GM23248 (cell line): ENCODE measurements at regions not wholly inside any gene's neighbourhood (a gene's known extent, or its start where the extent isn't known, plus 50 kb on each side); places are given as distances from the start of the nearest gene placed in this dataset.
A peak's percentile ranks its signal among the peaks of the same experiment; 100 is the strongest.

ENCODE experiments used
- DNase-seq: peaks from one replicate; pipeline ENCODE4 v3.0.0-alpha.2; 2015
- H2AFZ ChIP-seq: fragments of 200-600 bp; sonication (generic); 2 replicates; pipeline ENCODE4 v1.6.1; 2016; ENCODE audit warnings: antibody characterized with exemption
- H3F3A ChIP-seq: fragments of 200-600 bp; sonication (generic); 2 replicates; pipeline ENCODE4 v1.6.1; 2016; ENCODE audit warnings: mild to moderate bottlenecking, antibody characterized with exemption, mixed run types; ENCODE audit not compliant: insufficient read depth
- H3K27ac ChIP-seq: fragments of 200-600 bp; sonication (generic); 2 replicates; pipeline ENCODE4 v1.5.1; 2016; ENCODE audit warnings: mild to moderate bottlenecking
- H3K27me3 ChIP-seq: fragments of 200-600 bp; sonication (generic); replicated peaks from 2 replicates; pipeline ENCODE4 v1.6.1; 2016; ENCODE audit warnings: mild to moderate bottlenecking; ENCODE audit not compliant: insufficient read depth
- H3K36me3 ChIP-seq: fragments of 200-600 bp; sonication (generic); 2 replicates; pipeline ENCODE4 v1.6.1; 2016; ENCODE audit warnings: low read depth, mild to moderate bottlenecking
- H3K4me1 ChIP-seq: fragments of 200-600 bp; sonication (generic); 2 replicates; pipeline ENCODE4 v1.6.1; 2016; ENCODE audit warnings: mild to moderate bottlenecking; ENCODE audit not compliant: insufficient read depth
- H3K4me2 ChIP-seq: fragments of 200-600 bp; sonication (generic); one replicate; pipeline ENCODE4 v1.6.1; 2016; ENCODE audit warnings: mild to moderate bottlenecking; ENCODE audit not compliant: unreplicated experiment
- H3K4me3 ChIP-seq: fragments of 200-600 bp; sonication (generic); 2 replicates; pipeline ENCODE4 v1.5.1; 2016; ENCODE audit warnings: mild to moderate bottlenecking
- H3K79me2 ChIP-seq: fragments of 200-600 bp; sonication (generic); 2 replicates; pipeline ENCODE4 v1.6.1; 2016; ENCODE audit warnings: mild to moderate bottlenecking; ENCODE audit not compliant: insufficient read depth
- H3K9ac ChIP-seq: fragments of 200-600 bp; sonication (generic); 2 replicates; pipeline ENCODE4 v1.6.1; 2016; ENCODE audit warnings: mild to moderate bottlenecking
- H3K9me2 ChIP-seq: fragments of 200-600 bp; sonication (generic); 2 replicates; pipeline ENCODE4 v1.6.1; 2016; ENCODE audit warnings: mixed run types, mild to moderate bottlenecking, moderate library complexity; ENCODE audit not compliant: insufficient read depth
- H3K9me3 ChIP-seq: fragments of 200-600 bp; sonication (generic); one replicate; pipeline ENCODE4 v1.6.1; 2017; ENCODE audit warnings: low read depth
- H4K20me1 ChIP-seq: fragments of 200-600 bp; sonication (generic); 2 replicates; pipeline ENCODE4 v1.6.0; 2016; ENCODE audit not compliant: insufficient read depth
- EZH2 ChIP-seq: fragments of 200-600 bp; sonication (generic); IDR thresholded peaks from 2 replicates; pipeline ENCODE4 v1.6.1; 2018; ENCODE audit warnings: antibody characterized with exemption, mild to moderate bottlenecking; ENCODE audit not compliant: insufficient read depth, poor library complexity, severe bottlenecking
- EZH2phosphoT487 ChIP-seq: fragments of 200-600 bp; sonication (generic); IDR thresholded peaks from 2 replicates; pipeline ENCODE4 v1.6.1; 2018; ENCODE audit warnings: antibody characterized with exemption, moderate library complexity, mild to moderate bottlenecking, low read depth; ENCODE audit not compliant: insufficient read depth
- WGBS, 2 experiments: methylation state at CpG; one replicate each; pipeline ENCODE4 v1.1.6; 2015 to 2017; ENCODE audit warnings: low lambda C conversion rate in 2 of 2, low coverage in 1 of 2; ENCODE audit errors: missing lambda C conversion rate in 2 of 2; 5-methylcytosine and 5-hydroxymethylcytosine counted together
- in situ Hi-C: fragments of 300-500 bp; cut with MboI; formaldehyde crosslinking; loops from 2 replicates; pipeline ENCODE4 v1.15.0; 2020

GRCh38 chr2:12089496-12089895 lies 343.1 kb downstream of the LPIN1 start:
- no peak overlapping the region for H3K4me3 ChIP-seq
- H3K9me2 ChIP-seq = no peaks in the 10 kb centered on the region
- H3K9ac ChIP-seq = no peak overlapping the region
- TF ChIP-seq EZH2phosphoT487 (no peak), EZH2 (no peak)
- H3K9me3 ChIP-seq = no peaks in the 10 kb centered on the region
- peaks cover 11% of the 10 kb centered on the region; the same call in 1 of the 2 replicates for H3K4me1 ChIP-seq
- DNase-seq = no peak
- in situ Hi-C loops = no loop called here
- H3K36me3 ChIP-seq = no peaks in the 10 kb centered on the region
- H3K27me3 ChIP-seq = no peaks in the 10 kb centered on the region
- H3K4me2 ChIP-seq = no peak overlapping the region
- no peak overlapping the region for H2AFZ ChIP-seq
- no peaks in the 10 kb centered on the region for H4K20me1 ChIP-seq
- WGBS, 2 experiments = 81 to 82% methylated on average over 7 of the region's 7 CpGs
- H3K79me2 ChIP-seq = no peaks in the 10 kb centered on the region
- H3K27ac ChIP-seq = no peak overlapping the region
- H3F3A ChIP-seq = no peaks in the 10 kb centered on the region

- Histone ChIP-seq H3K4me2 (no peak overlapping the region), H3K9me3 (no peaks in the 10 kb centered on the region), H3K79me2 (no peaks in the 10 kb centered on the region), H3K4me1 (peaks cover 11% of the 10 kb centered on the region; the same call in 1 of the 2 replicates), H3K4me3 (no peak overlapping the region), H2AFZ (no peak overlapping the region), H3K9me2 (no peaks in the 10 kb centered on the region), H3F3A (no peaks in the 10 kb centered on the region), H3K36me3 (no peaks in the 10 kb centered on the region), H4K20me1 (no peaks in the 10 kb centered on the region), H3K27ac (no peak overlapping the region), H3K27me3 (no peaks in the 10 kb centered on the region), H3K9ac (no peak overlapping the region)
- TF ChIP-seq EZH2 = no peak
- no peak for TF ChIP-seq EZH2phosphoT487
- DNase-seq = no peak
- in situ Hi-C loops = no loop called here
- 92 to 94% methylated on average over 3 of the region's 3 CpGs for WGBS, 2 experiments
Measured at GRCh38 chr2:12090072-12090471, 343.6 kb downstream of the LPIN1 start.

GRCh38 chr2:12090590-12090989 lies 344.2 kb downstream of the LPIN1 start:
- no peak overlapping the region for H3K9ac ChIP-seq
- H3K4me3 ChIP-seq = no peak overlapping the region
- in situ Hi-C loops = no loop called here
- no peaks in the 10 kb centered on the region for H3K9me2 ChIP-seq
- no peak overlapping the region for H3K4me2 ChIP-seq
- H3K79me2 ChIP-seq = no peaks in the 10 kb centered on the region
- no peaks in the 10 kb centered on the region for H4K20me1 ChIP-seq
- H3K4me1 ChIP-seq = peaks cover 11% of the 10 kb centered on the region; the same call in 1 of the 2 replicates
- TF ChIP-seq EZH2phosphoT487 (no peak), EZH2 (no peak)
- no peaks in the 10 kb centered on the region for H3F3A ChIP-seq
- no peak overlapping the region for H2AFZ ChIP-seq
- WGBS, 2 experiments = 42 to 48% methylated on average over 3 of the region's 3 CpGs
- no peak overlapping the region for H3K27ac ChIP-seq
- H3K9me3 ChIP-seq = no peaks in the 10 kb centered on the region
- H3K36me3 ChIP-seq = no peaks in the 10 kb centered on the region
- H3K27me3 ChIP-seq = no peaks in the 10 kb centered on the region
- DNase-seq = peak; percentile 23

- Histone ChIP-seq H3K9ac (no peak overlapping the region), H3K79me2 (no peaks in the 10 kb centered on the region), H3K4me3 (no peak overlapping the region), H3K4me1 (peaks cover 11% of the 10 kb centered on the region; the same call in 1 of the 2 replicates), H2AFZ (no peak overlapping the region), H3K27ac (no peak overlapping the region), H3K9me2 (no peaks in the 10 kb centered on the region), H3K9me3 (no peaks in the 10 kb centered on the region), H3K27me3 (no peaks in the 10 kb centered on the region), H3K36me3 (no peaks in the 10 kb centered on the region), H4K20me1 (no peaks in the 10 kb centered on the region), H3K4me2 (no peak overlapping the region), H3F3A (no peaks in the 10 kb centered on the region)
- TF ChIP-seq EZH2 (no peak), EZH2phosphoT487 (no peak)
- in situ Hi-C loops = no loop called here
- DNase-seq = peak; percentile 22
- WGBS, 2 experiments = 62 to 64% methylated on average over 4 of the region's 4 CpGs
Measured at GRCh38 chr2:12091201-12091806, 344.9 kb downstream of the LPIN1 start.

GRCh38 chr2:12094134-12094533 lies 347.7 kb downstream of the LPIN1 start:
- DNase-seq = no peak
- H3K4me2 ChIP-seq = no peak overlapping the region
- peaks cover 8% of the 10 kb centered on the region; the same call in 1 of the 2 replicates for H3K4me1 ChIP-seq
- H3K79me2 ChIP-seq = no peaks in the 10 kb centered on the region
- no peaks in the 10 kb centered on the region for H3F3A ChIP-seq
- H4K20me1 ChIP-seq = no peaks in the 10 kb centered on the region
- no peak overlapping the region for H3K4me3 ChIP-seq
- in situ Hi-C loops = no loop called here
- WGBS, 2 experiments = 91 to 94% methylated on average over 3 of the region's 3 CpGs
- H3K27ac ChIP-seq = no peak overlapping the region
- H3K9ac ChIP-seq = no peak overlapping the region
- no peaks in the 10 kb centered on the region for H3K9me2 ChIP-seq
- no peaks in the 10 kb centered on the region for H3K36me3 ChIP-seq
- no peaks in the 10 kb centered on the region for H3K9me3 ChIP-seq
- H2AFZ ChIP-seq = no peak overlapping the region
- no peak for TF ChIP-seq EZH2phosphoT487
- TF ChIP-seq EZH2 = no peak
- no peaks in the 10 kb centered on the region for H3K27me3 ChIP-seq
